NT2/D1 (cell line): ENCODE measurements at regions not wholly inside any gene's neighbourhood (a gene's known extent, or its start where the extent isn't known, plus 50 kb on each side); places are given as distances from the start of the nearest gene placed in this dataset.

Experiments used
- SUZ12 ChIP-seq: IDR thresholded peaks from 2 replicates; pipeline ENCODE4 v1.6.1; 2011; ENCODE audit not compliant: insufficient read length, insufficient read depth; ENCODE audit errors: extremely low read depth
- YY1 ChIP-seq: IDR thresholded peaks from 2 replicates; pipeline ENCODE4 v1.6.1; 2011; ENCODE audit not compliant: insufficient read length, insufficient read depth
- ZNF274 ChIP-seq: IDR thresholded peaks from 2 replicates; pipeline ENCODE4 v1.6.1; 2011; ENCODE audit warnings: mild to moderate bottlenecking, low read depth, low read length

DNA sequence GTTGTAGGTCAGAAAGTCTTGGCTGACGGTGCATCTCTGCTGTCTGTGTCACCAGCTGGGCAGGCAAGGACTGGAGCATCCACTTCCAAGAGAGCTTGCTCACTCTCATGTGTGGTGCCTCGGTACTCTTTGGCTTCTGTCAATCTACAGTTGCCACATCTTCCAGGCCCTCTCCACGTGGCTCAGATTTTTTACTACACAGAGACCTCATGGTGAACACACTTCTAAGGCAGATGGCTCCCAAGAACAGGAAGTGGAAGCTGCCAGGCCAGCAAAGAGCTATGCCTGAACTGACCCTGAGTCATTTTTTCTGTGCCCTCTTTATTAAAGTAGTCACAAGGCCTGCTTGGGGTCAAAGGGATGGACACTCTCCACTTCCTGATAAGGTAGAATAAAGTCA is 351.5 kb upstream of the AUTS2 start:
- TF ChIP-seq YY1, result no peak
- no peak for TF ChIP-seq SUZ12
- no peak for TF ChIP-seq ZNF274
